Kidney capillary endothelial cell (primary cell): ENCODE measurements at regions not wholly inside any gene's neighbourhood (a gene's known extent, or its start where the extent isn't known, plus 50 kb on each side); places are given as distances from the start of the nearest gene placed in this dataset.
"Not testable (repeated sequence)": the region's sequence is repeated elsewhere in the genome, so short reads cannot be mapped to it uniquely, and the experiment has no call there.

Experiments used
- DNase-seq: peaks from one replicate; pipeline ENCODE4 v3.0.0-alpha.2; 2018; ENCODE audit warnings: low spot score

DNA sequence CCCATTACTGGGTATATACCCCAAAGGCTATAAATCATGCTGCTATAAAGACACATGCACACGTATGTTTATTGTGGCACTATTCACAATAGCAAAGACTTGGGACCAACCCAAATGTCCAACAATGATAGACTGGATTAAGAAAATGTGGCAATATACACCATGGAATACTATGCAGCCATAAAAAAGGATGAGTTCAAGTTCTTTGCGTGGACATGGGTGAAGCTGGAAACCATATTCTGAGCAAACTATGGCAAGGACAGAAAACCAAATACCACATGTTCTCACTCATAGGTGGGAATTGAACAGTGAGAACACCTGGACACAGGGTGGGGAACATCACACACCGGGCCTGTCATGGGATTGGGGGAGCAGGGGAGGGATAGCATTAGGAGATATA lies 54.4 kb upstream of the MUCL1 start:
- not testable (repeated sequence) for DNase-seq

DNA sequence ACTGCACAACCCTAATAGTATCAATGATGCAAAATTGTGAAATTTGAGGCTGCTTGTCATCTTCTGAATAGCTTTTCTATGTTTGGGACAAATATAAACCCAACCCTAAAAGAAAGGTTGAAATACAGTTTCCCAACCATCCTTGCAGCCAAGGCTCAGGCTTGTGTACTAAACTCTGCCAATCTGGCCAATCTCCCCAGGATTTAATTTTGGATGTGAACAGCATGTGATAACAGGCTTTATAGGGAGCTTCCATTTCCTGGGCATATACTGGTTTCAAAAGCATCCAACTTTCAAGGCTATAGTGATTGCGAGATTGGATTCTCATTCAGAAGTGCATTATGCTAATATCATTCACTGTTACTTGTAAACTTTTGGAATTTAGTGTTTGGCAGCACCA lies 55.7 kb upstream of the MUCL1 start:
- DNase-seq = no peak

DNA sequence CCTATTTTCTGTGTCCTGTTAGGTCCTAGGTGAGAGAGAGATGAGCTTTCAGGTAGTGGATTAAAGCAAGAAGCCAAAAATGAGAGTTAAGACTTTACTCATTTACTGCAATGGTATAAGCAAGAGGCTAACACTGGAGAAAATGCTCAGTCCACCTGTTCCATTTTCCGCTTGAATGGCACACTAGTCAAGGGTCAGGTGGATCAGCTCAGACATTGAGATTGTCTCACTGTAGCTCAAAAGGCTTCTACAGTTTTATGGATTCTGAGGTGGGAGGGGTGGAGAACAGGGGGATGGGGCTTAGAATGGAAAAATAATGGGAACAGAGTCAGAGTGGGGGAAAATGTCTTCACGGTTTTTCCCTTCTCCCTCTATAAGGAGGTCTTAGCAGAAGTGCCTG lies 57.3 kb upstream of the MUCL1 start:
- no peak for DNase-seq

DNA sequence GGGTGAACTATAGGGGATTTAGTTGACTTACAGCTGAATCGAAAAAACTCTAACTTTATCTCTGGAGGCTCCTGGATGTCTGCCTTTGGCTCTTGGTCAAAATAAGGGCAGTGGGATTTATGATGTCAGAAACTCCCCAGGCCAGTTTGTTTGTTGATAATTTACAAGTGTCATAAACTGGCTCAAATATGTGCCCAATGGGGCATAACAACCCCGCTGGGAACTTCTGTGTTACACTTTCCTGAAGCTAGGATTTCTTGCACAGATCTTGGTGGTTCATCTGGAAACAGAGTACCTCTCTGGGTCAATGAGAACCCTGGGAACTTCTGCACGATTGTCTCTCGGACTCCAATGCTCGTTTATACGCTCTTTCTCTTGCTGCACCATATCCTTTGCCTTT lies 58.7 kb upstream of the MUCL1 start:
- no peak for DNase-seq

DNA sequence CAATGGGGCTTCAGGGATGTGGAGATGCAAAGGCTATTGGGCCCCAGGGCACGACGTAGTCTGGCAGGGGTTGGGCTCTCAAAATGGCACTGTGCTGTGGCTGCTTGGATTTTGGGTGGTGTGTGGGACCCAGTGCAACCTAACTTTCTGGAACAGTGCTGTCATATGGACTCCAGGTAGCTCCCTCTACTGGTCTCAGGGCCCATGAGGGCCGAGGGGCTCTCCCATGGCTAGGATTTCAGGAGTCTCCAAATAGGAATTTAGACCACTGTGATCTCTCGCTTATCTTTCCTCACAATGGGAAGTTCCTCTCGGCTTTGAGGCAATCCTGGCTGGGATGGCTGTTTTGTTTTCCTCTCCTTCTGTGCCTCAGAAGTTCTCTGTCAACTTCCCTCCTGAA lies 68.2 kb upstream of the MUCL1 start:
- DNase-seq = no peak

DNA sequence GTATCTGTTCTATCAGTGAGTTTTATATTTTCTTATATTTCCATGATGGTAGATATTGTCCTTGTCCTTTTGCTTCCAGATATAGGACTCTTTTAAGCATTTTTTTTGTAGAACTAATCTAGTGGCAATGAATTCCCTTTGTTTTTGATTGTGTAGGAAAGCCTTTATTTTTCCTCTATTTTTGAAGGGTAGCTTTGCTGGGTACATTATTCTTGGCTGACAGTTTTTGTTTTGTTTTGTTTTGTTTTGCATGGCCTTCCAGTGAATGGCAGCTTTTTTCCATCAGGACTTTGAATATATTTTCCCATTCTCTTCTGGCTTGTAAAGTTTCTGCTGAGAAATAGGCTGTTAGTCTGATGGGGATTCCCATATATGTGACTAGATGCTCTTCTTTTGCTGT lies 70.2 kb upstream of the MUCL1 start:
- no peak for DNase-seq

DNA sequence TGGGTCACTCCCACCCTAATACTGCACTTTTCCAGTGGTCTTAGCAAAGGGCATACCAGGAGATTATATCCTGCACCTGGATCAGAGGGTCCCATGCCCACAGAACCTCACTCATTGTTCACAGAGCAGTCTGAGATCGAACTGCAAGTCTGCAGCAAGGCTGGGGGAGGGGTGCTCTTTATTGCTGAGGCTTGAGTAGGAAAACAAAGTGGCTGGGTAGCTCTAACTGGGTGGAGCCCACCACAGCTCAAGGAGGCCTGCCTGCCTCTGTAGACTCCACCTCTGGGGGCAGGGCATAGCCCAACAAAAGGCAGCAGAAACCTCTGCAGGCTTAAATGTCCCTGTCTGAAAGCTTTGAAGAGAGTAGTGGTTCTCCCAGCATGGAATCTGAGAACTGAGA lies 77.3 kb upstream of the MUCL1 start:
- not testable (repeated sequence) for DNase-seq

DNA sequence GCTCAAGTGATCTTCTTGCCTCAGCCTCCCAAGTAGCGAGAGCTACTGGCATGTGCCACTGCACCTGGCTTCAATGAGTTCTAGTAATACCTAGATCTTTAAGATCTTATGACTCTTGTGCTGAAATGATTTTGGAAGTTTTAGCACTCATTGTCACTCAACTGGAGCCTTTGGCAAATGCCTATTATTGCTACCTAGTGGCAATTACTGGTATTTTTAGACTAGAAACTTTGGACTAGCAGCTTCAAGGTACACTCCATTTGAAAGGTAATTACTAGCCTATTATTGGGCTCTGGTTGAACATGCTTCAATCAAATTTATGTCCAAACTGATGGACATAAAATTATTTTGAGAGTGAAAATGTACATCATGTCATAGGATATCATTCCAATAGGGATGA lies 80.7 kb upstream of the MUCL1 start:
- no peak for DNase-seq

DNA sequence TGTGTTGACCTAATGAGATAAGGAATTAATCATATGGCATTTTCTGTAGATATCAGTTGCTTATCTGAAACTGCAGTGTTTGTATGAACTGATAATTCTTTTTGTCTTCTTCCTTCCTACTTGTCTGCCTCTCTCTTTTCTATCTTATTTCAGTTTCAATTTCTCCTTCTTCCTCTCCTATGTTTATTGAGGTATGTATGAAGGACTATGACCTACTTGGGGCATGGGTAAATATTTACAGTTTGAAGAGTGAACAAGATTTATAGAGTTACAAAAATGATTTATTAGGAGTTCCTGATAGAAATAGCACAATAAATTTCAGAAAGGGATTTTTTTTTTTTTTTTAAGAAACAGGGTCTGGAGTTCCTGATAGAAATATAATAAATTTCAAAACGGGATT lies 88.7 kb upstream of the MUCL1 start:
- DNase-seq = no peak

DNA sequence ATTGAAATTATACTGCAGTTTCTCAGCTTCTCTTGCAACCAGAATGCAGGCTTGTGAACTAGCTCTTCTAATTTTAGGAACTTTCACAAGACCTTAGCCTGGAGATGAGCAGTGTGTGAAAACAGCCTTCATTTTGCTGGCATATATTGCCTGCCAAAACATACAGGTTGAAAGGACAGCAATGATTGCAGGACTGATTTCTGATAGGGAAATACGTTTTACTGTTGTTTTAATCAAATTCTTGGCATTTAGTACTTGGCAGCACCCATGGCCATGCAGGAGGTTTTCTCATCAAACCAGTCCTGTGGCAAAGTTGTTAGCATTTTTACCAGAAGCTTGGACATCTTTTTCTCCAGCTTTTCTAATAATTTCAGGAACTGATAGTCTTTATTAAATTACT lies 91.9 kb upstream of the MUCL1 start:
- no peak for DNase-seq

DNA sequence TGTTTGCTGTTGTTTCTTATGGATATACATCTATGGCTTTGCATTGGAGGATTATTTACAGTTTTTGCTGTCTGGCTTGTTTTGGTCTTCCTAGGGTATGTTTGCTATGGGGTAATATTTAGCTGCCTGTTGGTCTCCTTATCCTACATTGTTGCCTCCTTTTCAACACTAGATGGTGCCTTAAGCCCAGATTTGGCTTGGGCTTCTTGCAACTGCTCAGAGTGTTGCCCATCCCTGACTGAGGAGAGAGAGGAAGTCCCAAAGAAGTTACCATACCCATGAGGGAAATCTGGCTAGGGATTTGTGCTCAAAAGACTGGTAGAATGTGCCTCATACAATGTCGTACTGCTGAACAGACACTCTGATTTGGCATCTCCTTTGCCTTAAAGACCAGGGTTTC lies 94.6 kb upstream of the MUCL1 start:
- DNase-seq = no peak

DNA sequence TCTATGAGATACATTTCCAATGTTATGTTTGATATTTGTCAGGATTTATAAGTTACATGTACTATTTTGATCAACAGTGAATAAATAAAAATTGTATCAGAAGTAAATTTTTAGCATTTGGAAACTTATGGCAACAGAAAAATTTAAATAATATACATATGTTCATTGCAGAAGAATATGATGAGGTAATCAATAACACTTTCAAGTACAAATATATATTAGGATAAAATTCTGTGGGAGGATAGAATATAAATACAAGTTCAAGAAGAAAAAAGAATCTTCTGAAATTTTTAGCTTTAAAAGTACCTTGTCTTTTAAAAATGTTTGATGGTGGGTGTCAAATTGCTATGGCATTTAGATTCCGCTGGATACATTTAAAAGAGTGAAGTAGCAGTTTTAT lies 102.8 kb upstream of the MUCL1 start:
- no peak for DNase-seq

DNA sequence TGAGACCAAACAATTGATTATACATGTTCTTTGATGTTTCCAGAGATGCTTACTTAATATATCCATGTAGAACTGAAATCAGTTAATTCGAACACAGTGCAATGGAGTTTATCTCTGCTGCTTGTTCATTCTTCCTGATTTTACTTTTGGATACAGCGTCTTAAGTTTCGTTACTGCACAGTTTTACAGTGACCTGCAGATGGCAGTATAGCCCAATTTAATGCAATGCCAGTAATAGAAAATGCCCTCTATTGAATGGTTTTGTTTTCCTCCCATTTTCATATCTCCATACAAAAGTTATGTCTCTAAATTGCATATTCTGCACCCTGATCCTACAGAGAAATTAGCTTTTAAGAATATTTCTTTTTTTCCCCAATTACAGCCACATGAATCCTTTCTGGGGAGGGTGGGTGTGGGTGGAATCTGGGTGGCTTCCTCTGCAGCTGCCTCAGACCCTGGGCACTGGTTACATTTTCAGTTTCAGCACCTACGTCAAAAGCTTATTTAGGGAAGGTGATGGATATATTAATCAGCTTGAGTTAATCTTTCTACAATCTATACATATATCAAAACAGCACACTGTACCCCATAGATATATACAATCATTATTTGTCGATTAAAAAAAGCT lies 101.1 kb upstream of the DCD start:
- DNase-seq = peak; percentile 36

DNA sequence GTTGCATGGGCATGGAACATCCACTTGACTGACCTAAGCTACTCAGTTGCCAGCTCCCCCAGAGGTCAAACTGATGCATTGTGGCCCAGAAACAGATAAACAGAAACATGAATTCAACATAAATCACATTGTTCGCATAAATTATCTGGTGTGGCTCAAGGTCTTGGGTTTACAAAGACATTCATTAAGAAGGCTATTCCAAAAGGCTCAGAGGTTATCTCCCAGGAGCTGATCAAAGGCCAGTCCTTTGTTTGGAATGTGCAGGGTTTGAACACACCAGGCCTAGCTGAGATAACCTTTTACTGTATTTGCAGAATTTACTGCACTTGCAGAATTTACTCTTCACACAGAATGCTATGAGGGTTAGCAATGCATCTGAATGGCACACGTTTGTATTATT lies 96.4 kb upstream of the DCD start:
- no peak for DNase-seq

DNA sequence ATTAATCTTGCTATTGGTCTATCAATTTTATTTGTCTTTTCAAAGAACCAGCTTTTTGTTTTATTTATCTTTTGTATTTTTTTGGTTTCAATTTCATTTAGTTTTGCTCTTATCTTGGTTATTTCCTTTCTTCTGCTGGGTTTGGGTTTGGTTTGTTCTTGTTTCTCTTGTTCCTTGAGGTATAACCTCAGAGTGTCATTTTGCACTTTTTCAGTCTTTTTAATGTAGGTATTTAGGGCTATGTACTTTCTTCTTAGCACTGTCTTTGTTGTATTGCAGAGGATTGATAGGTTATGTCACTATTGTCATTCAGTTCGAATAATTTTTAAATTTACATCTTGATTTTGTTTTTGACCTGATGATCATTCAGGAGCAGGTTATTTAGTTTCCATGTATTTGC lies 92.7 kb upstream of the DCD start:
- no peak for DNase-seq

DNA sequence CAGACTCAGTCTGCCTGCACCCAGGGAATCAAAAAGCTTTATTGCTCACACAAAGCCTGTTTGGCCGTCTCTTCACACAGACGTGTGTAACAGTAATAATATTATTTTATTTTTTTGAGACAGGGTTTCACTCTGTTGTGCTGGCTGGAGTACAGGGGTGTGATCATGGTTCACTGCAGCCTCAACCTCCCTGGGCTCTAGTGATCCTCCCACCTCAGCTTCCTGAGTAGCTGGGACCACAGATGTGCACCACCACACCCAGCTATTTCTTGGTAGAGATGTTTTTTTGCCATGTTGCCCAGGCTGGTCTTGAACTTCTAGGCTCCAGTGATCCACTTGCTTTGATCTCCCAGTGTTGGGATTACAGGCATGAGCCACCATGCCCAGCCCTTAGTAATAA lies 88.4 kb upstream of the DCD start:
- DNase-seq = no peak

DNA sequence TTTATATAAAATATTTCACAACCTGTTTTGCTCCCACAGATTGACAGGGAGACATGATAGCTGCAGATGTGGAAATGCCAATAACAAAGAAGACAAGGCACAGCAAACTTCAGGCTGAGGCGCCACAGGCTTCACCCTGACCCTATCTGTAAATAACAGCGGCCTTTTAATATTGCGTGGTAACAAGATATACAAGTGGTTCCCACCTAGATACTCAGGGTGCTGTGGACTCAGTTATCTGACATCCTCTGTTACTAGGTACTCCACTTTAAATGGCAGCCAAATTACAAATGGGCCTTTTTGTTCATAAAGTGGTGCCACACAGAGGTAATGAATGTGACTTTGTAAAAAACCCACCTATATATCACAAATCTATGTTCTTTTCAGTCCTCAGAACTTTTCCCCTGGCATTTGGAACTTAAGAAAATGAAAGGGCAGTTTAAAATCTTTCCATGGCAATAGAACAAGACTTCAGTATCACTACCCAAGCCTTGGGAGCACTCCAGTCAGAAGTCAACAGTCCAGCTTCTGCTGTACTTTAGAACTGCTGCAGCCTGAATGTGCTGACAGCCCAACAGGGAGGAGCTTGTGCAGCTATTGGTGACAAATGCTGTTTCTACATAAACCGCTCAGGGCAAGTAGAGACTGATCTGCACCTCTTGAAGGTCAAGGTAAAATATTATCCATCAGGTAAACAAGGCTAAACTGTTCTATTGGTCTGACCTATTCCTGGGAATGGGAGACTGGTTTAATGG lies 86.2 kb upstream of the DCD start:
- no peak for DNase-seq

DNA sequence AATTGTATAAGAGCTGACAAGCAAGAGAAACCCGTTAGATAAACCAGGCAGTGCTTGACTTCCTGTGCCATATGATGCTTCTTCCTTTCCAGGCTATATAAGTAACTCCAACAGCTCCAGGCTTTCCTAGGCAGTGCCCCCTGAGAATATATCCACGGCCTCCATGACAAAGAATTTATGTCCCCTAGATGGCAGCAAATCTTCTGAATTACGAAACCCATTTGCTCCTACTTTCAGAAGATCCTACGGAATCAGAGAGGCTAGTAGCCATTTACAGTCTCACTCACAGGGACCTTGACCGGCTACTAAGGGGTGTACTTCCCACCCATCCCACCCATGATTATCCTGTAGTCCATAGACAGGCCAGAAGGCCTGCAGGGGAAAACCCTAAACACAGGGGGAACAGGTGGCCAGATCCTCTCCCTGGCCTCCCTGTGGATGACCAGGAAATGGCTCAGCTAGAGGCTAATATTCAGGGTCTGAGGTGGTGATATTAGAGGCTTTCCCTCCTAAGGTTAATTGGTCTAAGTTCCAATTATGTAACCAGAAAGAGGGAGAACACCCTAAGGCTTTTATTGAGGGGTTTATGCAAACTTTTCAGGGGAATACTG lies 77.2 kb upstream of the DCD start:
- DNase-seq = peak; percentile 12

DNA sequence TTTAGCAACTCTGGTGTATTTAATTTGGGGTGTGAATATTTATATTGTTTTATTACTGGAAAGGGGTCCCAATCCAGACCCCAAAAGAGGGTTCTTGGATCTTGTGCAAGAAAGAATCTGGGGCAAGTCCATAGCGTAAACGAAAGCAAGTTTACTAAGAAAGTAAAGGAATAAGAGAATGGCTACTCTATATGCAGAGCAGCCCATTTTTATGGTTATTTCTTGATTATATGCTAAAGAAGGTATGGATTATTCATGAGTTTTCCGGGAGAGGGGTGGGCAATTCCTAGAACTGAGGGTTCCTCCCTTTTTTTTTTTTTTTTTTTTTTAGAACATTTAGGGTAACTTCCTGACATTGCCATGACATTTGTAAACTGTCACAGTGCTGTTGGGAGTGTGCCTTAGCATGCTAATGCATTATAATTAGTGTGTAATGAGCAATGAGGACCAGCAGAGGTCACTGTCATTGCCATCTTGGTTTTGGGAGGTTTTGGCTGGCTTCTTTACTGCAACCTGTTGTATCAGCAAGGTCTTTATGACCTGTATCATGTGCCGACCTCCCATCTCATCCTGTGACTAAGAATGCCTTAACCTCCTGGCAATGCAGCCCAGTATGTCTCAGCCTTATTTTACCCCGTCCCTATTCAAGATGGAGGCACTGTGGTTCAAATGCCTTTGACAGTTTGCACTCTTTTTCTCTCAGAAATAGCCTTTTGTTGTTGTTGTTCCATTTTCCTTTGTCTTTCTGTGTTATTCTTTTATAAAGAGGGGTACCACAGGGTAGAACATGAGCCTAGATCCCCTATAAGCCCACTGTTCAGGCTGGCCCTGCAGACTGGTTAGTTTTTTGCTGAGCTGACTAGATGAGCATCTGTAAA lies 75.5 kb upstream of the DCD start:
- DNase-seq = peak; percentile 29

DNA sequence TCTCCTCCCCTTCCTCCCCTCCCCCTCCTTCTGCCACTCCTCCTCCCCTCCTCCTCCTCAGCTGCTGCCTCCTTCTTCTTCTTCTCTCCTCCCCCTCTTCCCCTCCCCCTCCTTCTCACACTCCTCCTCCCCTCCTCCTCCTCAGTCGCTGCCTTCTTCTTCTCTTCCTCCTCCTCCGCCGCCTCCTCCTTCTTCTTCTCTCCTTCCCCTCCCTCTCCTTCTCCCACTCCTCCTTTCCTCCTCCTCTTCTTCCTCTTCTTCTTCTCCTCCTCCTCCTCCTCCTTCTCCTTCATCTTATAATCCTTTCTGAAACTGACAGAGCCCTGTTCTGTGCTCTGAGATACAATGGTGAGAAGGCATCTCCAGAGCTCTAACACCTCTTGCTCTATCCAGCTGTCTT lies 73.1 kb upstream of the DCD start:
- DNase-seq = no peak

DNA sequence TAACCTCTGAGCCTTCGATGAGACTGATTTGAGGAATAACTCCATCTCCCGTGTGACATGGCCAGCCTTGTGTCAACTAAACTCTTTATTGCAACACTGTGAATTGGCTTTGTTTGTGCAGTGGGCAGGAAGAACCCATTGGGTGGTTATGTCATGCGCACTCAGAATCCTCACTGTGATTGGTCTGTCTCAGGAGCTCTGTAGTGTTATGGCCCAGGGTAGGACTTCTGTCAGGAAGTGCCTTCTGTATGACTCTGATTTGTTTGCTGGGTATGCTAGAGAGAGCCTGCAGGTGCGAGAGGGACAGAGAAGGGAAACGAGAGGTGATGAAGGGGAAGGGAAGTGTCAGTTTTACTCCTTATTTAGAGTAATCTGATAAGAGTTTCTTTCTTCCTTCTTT lies 71.5 kb upstream of the DCD start:
- DNase-seq = no peak

DNA sequence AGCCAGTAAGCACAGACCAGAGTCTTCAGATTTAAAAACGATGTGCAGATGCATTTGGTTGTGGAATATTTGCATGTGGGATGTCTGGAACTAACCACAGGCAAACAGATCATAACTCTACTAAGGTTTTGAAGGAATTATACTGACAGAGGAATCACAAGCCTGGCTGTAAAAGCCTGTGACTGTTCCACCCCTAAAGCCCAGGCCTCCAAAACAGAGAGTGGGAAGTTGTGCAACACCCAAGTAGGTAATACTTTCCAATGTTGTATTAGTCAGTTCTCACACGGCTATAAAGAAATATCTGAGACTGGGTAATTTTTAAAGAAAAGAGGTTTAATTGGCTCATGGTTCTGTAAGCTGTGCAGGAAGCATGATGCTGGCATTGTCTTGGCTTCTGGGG lies 68.1 kb upstream of the DCD start:
- no peak for DNase-seq

DNA sequence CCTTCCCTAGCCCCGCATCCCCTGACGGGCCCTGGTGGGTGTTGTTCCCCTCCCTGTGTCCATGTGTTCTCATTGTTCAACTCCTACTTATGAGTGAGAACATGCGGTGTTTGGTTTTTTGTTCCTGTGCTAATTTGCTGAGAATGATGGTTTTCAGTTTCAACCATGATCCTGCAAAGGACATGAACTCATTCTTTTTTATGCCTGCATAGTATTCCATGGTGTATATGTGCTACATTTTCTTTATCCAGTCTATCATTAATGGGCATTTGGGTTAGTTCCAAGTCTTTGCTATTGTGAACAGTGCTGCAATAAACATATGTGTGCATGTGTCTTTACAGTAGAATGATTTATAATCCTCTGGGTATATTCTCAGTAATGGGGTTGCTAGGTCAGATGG lies 65.7 kb upstream of the DCD start:
- DNase-seq = not testable (repeated sequence)
